GM23338 (cell line): ENCODE measurements at regions not wholly inside any gene's neighbourhood (a gene's known extent, or its start where the extent isn't known, plus 50 kb on each side); places are given as distances from the start of the nearest gene placed in this dataset.
A peak's percentile ranks its signal among the peaks of the same experiment; 100 is the strongest.
"Not testable (repeated sequence)": the region's sequence is repeated elsewhere in the genome, so short reads cannot be mapped to it uniquely, and the experiment has no call there.

Source experiments
- ATAC-seq: fragments of 200-7000 bp; cut with Tn5 transposase; 3 replicates; pipeline ENCODE4 v1.9.1; 2020
- DNase-seq: peaks from one replicate; pipeline ENCODE4 v3.0.0-alpha.2; 2015; ENCODE audit warnings: low spot score
- H2AFZ ChIP-seq: fragments of 200-600 bp; sonication (generic); 2 replicates; pipeline ENCODE4 v1.8.0; 2016; ENCODE audit warnings: antibody characterized with exemption, mild to moderate bottlenecking, moderate library complexity
- H3F3A ChIP-seq: fragments of 200-600 bp; sonication (generic); replicated peaks from 2 replicates; pipeline ENCODE4 v1.8.0; 2017; ENCODE audit warnings: antibody characterized with exemption, mixed run types, low read depth
- H3K27ac ChIP-seq: fragments of 200-600 bp; sonication (generic); 2 replicates; pipeline ENCODE4 v1.6.1; 2016; ENCODE audit warnings: low read depth
- H3K27me3 ChIP-seq: fragments of 200-600 bp; sonication (generic); 2 replicates; pipeline ENCODE4 v1.8.0; 2016; ENCODE audit warnings: mild to moderate bottlenecking, mixed run types, moderate library complexity; ENCODE audit not compliant: insufficient read depth
- H3K36me3 ChIP-seq: fragments of 200-600 bp; sonication (generic); 2 replicates; pipeline ENCODE4 v1.8.0; 2016; ENCODE audit warnings: mild to moderate bottlenecking; ENCODE audit not compliant: insufficient read depth
- H3K4me1 ChIP-seq: fragments of 200-600 bp; sonication (generic); 2 replicates; pipeline ENCODE4 v1.8.0; 2016; ENCODE audit warnings: mild to moderate bottlenecking, moderate library complexity; ENCODE audit not compliant: insufficient read depth
- H3K4me2 ChIP-seq: fragments of 200-600 bp; sonication (generic); 2 replicates; pipeline ENCODE4 v1.7.1; 2017; ENCODE audit warnings: mixed run types
- H3K4me3 ChIP-seq: fragments of 200-600 bp; sonication (generic); 2 replicates; pipeline ENCODE4 v1.6.1; 2016; ENCODE audit warnings: mixed run types
- H3K79me2 ChIP-seq: fragments of 200-600 bp; sonication (generic); replicated peaks from 2 replicates; pipeline ENCODE4 v1.8.0; 2017; ENCODE audit warnings: mild to moderate bottlenecking; ENCODE audit not compliant: insufficient read depth
- H3K9me2 ChIP-seq: fragments of 200-600 bp; sonication (generic); 2 replicates; pipeline ENCODE4 v1.8.0; 2017; ENCODE audit not compliant: insufficient read depth
- H4K20me1 ChIP-seq: fragments of 200-600 bp; sonication (generic); replicated peaks from 2 replicates; pipeline ENCODE4 v1.8.0; 2017; ENCODE audit warnings: mild to moderate bottlenecking; ENCODE audit not compliant: insufficient read depth
- H3K27ac Mint-ChIP-seq: 2 replicates; pipeline ENCODE4 v1.8.0; 2020; ENCODE audit warnings: inconsistent platforms, mild to moderate bottlenecking, moderate library complexity, mixed read lengths
- H3K27me3 Mint-ChIP-seq: 3 replicates; pipeline ENCODE4 v1.8.0; 2022; ENCODE audit warnings: low read depth, mild to moderate bottlenecking, moderate library complexity, mixed read lengths, inconsistent platforms; ENCODE audit not compliant: insufficient read depth, poor library complexity
- H3K36me3 Mint-ChIP-seq: 3 replicates; pipeline ENCODE4 v1.8.0; 2021; ENCODE audit warnings: low read depth, mild to moderate bottlenecking, inconsistent platforms, moderate library complexity, mixed read lengths
- H3K4me1 Mint-ChIP-seq: 3 replicates; pipeline ENCODE4 v1.8.0; 2020; ENCODE audit warnings: mild to moderate bottlenecking, inconsistent platforms, mixed read lengths
- H3K4me3 Mint-ChIP-seq: 3 replicates; pipeline ENCODE4 v1.8.0; 2021; ENCODE audit warnings: moderate library complexity, mild to moderate bottlenecking, inconsistent platforms, mixed read lengths
- H3K9me3 Mint-ChIP-seq: 3 replicates; pipeline ENCODE4 v1.8.0; 2020; ENCODE audit warnings: moderate library complexity, mild to moderate bottlenecking, inconsistent platforms, mixed read lengths
- JUNB ChIP-seq: IDR thresholded peaks from one replicate; pipeline ENCODE4 v1.6.1; 2016; ENCODE audit warnings: antibody characterized with exemption; ENCODE audit not compliant: unreplicated experiment
- STAT1 ChIP-seq: IDR thresholded peaks from one replicate; pipeline ENCODE4 v1.6.1; 2016; ENCODE audit warnings: antibody characterized with exemption; ENCODE audit not compliant: unreplicated experiment
- ZNF331 ChIP-seq: fragments of 250-450 bp; sonication (Bioruptor Pico); IDR thresholded peaks from 2 replicates; pipeline ENCODE4 v1.5.0; 2020; ENCODE audit warnings: low read depth, mild to moderate bottlenecking, moderate library complexity
- TF ChIP-seq, protein P1 (sequence below): fragments of 250-450 bp; sonication (Bioruptor Pico); IDR thresholded peaks from 2 replicates; pipeline ENCODE4 v1.5.0; 2020; ENCODE audit warnings: mild to moderate bottlenecking, moderate library complexity

DNA sequence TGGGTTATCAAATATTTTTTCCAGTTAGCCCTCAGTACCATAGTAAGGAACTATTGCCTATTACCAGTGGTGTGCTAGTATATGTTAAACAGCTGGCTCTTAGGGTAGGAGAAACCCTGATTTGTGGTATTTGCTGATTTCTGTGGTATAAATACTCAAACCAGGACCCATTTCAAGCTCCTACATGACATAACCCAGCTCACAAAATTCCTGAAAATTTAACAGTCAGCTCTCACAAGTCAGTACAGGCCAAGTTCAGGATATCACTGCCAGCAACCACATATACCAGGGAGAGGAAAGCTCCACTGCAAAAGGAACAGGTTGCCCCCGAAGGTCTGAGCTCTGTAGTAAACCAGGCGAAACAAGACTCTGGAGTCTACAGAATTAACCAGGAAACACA, 315.3 kb downstream of the NOVA1 start (continued):
- TF ChIP-seq, protein P1, sequence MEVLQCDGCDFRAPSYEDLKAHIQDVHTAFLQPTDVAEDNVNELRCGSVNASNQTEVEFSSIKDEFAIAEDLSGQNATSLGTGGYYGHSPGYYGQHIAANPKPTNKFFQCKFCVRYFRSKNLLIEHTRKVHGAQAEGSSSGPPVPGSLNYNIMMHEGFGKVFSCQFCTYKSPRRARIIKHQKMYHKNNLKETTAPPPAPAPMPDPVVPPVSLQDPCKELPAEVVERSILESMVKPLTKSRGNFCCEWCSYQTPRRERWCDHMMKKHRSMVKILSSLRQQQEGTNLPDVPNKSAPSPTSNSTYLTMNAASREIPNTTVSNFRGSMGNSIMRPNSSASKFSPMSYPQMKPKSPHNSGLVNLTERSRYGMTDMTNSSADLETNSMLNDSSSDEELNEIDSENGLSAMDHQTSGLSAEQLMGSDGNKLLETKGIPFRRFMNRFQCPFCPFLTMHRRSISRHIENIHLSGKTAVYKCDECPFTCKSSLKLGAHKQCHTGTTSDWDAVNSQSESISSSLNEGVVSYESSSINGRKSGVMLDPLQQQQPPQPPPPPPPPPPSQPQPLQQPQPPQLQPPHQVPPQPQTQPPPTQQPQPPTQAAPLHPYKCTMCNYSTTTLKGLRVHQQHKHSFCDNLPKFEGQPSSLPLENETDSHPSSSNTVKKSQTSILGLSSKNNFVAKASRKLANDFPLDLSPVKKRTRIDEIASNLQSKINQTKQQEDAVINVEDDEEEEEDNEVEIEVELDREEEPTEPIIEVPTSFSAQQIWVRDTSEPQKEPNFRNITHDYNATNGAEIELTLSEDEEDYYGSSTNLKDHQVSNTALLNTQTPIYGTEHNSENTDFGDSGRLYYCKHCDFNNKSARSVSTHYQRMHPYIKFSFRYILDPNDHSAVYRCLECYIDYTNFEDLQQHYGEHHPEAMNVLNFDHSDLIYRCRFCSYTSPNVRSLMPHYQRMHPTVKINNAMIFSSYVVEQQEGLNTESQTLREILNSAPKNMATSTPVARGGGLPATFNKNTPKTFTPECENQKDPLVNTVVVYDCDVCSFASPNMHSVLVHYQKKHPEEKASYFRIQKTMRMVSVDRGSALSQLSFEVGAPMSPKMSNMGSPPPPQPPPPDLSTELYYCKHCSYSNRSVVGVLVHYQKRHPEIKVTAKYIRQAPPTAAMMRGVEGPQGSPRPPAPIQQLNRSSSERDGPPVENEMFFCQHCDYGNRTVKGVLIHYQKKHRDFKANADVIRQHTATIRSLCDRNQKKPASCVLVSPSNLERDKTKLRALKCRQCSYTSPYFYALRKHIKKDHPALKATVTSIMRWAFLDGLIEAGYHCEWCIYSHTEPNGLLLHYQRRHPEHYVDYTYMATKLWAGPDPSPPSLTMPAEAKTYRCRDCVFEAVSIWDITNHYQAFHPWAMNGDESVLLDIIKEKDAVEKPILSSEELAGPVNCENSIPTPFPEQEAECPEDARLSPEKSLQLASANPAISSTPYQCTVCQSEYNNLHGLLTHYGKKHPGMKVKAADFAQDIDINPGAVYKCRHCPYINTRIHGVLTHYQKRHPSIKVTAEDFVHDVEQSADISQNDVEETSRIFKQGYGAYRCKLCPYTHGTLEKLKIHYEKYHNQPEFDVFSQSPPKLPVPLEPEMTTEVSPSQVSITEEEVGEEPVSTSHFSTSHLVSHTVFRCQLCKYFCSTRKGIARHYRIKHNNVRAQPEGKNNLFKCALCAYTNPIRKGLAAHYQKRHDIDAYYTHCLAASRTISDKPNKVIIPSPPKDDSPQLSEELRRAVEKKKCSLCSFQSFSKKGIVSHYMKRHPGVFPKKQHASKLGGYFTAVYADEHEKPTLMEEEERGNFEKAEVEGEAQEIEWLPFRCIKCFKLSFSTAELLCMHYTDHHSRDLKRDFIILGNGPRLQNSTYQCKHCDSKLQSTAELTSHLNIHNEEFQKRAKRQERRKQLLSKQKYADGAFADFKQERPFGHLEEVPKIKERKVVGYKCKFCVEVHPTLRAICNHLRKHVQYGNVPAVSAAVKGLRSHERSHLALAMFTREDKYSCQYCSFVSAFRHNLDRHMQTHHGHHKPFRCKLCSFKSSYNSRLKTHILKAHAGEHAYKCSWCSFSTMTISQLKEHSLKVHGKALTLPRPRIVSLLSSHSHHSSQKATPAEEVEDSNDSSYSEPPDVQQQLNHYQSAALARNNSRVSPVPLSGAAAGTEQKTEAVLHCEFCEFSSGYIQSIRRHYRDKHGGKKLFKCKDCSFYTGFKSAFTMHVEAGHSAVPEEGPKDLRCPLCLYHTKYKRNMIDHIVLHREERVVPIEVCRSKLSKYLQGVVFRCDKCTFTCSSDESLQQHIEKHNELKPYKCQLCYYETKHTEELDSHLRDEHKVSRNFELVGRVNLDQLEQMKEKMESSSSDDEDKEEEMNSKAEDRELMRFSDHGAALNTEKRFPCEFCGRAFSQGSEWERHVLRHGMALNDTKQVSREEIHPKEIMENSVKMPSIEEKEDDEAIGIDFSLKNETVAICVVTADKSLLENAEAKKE (CRISPR knock-in tag), result no peak
- TF ChIP-seq STAT1 (no peak), ZNF331 (no peak), JUNB (no peak)

DNA sequence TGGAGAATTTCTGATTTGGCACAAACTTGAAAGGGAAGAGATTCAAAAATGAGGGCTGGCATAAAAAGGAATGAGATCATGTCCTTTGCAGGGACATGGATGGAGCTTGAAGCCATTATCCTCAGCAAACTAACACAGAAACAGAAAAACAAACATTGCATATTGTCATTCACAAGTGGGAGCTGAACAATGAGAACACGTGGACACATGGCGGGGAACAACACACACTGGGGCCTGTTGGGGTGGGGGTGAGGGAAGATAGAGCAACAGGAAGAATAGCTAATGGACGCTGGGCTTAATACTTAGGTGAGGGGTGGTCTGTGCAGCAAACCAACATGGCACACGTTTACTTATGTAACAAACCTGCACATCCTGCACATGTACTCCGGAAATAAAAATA, 315.8 kb downstream of the NOVA1 start:
- not testable (repeated sequence) for H3K4me3 Mint-ChIP-seq
- peak; percentile 65 for ATAC-seq

More for the DNA sequence above, 315.8 kb downstream of the NOVA1 start:
- not testable (repeated sequence) for H3K79me2 ChIP-seq, H3K4me3 ChIP-seq, H3K9me2 ChIP-seq, H3K27me3 Mint-ChIP-seq, H3K36me3 Mint-ChIP-seq, H4K20me1 ChIP-seq, H3K9me3 Mint-ChIP-seq, DNase-seq, H3K4me2 ChIP-seq, H3K36me3 ChIP-seq, H3K27ac ChIP-seq, H3K27me3 ChIP-seq, H3F3A ChIP-seq
- Mint-ChIP-seq H3K4me1 (peaks cover 25% of the 10 kb centered on the region), H3K27ac (peak overlapping the region; percentile 90)
- Histone ChIP-seq H2AFZ (peak overlapping the region; percentile 1), H3K4me1 (peaks cover 20% of the 10 kb centered on the region)
